Keratinocyte (primary cell): ENCODE measurements at regions not wholly inside any gene's neighbourhood (a gene's known extent, or its start where the extent isn't known, plus 50 kb on each side); places are given as distances from the start of the nearest gene placed in this dataset.

ENCODE experiments used
- DNase-seq: peaks from one replicate; pipeline ENCODE4 v3.0.0-alpha.2; 2011; ENCODE audit warnings: low read depth, missing footprints, low spot score
- FAIRE-seq: peaks from 2 replicates; lab custom pipeline; 2011; peaks lifted over from hg19 to GRCh38; lab: Jason Lieb, UNC
- H2AFZ ChIP-seq: 2 replicates; pipeline ENCODE4 v1.6.0; 2012; ENCODE audit warnings: low read length, control low read depth, inconsistent platforms; ENCODE audit not compliant: control insufficient read depth
- H3K27ac ChIP-seq: 2 replicates; pipeline ENCODE4 v1.5.1; 2011; ENCODE audit warnings: low read length; ENCODE audit not compliant: control insufficient read depth, insufficient read depth
- H3K27me3 ChIP-seq: 3 replicates; pipeline ENCODE4 v1.6.0; 2011; ENCODE audit warnings: low read length; ENCODE audit not compliant: control insufficient read depth, insufficient read depth; ENCODE audit errors: extremely low read depth
- H3K36me3 ChIP-seq, 2 experiments: 2 replicates in 1 of 2; 3 replicates in 1 of 2; pipeline ENCODE4 v1.5.1; 2011; ENCODE audit warnings: low read length in 2 of 2, mild to moderate bottlenecking in 1 of 2; ENCODE audit not compliant: control insufficient read depth in 2 of 2, insufficient read depth in 2 of 2; ENCODE audit errors: extremely low read depth in 1 of 2
- H3K4me1 ChIP-seq: 3 replicates; pipeline ENCODE4 v1.5.1; 2011; ENCODE audit warnings: low read length; ENCODE audit not compliant: control insufficient read depth, insufficient read depth; ENCODE audit errors: extremely low read depth
- H3K4me2 ChIP-seq: 3 replicates; pipeline ENCODE4 v1.6.0; 2011; ENCODE audit warnings: low read depth, low read length; ENCODE audit not compliant: control insufficient read depth, insufficient read depth; ENCODE audit errors: extremely low read depth
- H3K4me3 ChIP-seq, 3 experiments: fragments of 200-600 bp in 1 of 3; sonication (generic) in 1 of 3; 2 replicates in 2 of 3; 3 replicates in 1 of 3; pipeline ENCODE4 v1.5.1; 2011 to 2016; ENCODE audit warnings: low read length in 3 of 3, mild to moderate bottlenecking in 3 of 3, control low read depth in 2 of 3, inconsistent platforms in 1 of 3, low read depth in 1 of 3, mixed read lengths in 1 of 3, mixed run types in 1 of 3, moderate library complexity in 1 of 3; ENCODE audit not compliant: control insufficient read depth in 2 of 3, insufficient read depth in 2 of 3; ENCODE audit errors: extremely low read depth in 1 of 3
- H3K79me2 ChIP-seq: 2 replicates; pipeline ENCODE4 v1.6.0; 2012; ENCODE audit warnings: low read length; ENCODE audit not compliant: control insufficient read depth, insufficient read depth
- H3K9ac ChIP-seq: 3 replicates; pipeline ENCODE4 v1.6.0; 2011; ENCODE audit warnings: low read length; ENCODE audit not compliant: control insufficient read depth, insufficient read depth; ENCODE audit errors: extremely low read depth
- H3K9me1 ChIP-seq: 3 replicates; pipeline ENCODE4 v1.6.0; 2011; ENCODE audit warnings: low read length; ENCODE audit not compliant: control insufficient read depth, insufficient read depth; ENCODE audit errors: extremely low read depth
- H3K9me3 ChIP-seq: 2 replicates; pipeline ENCODE4 v1.5.1; 2012; ENCODE audit warnings: low read depth, low read length; ENCODE audit not compliant: control insufficient read depth
- H4K20me1 ChIP-seq: 3 replicates; pipeline ENCODE4 v1.6.0; 2011; ENCODE audit warnings: low read length; ENCODE audit not compliant: control insufficient read depth, insufficient read depth; ENCODE audit errors: extremely low read depth
- CTCF ChIP-seq, 3 experiments: IDR thresholded peaks in 1 of 3; conservative IDR thresholded peaks in 1 of 3; optimal IDR thresholded peaks in 1 of 3; 2 replicates in 2 of 3; 3 replicates in 1 of 3; pipeline versions ENCODE3 to v1.5.1; 2011; ENCODE audit warnings: low read length in 3 of 3, mild to moderate bottlenecking in 3 of 3, moderate library complexity in 2 of 3, control low read depth in 1 of 3, inconsistent platforms in 1 of 3; ENCODE audit not compliant: insufficient read depth in 2 of 3; ENCODE audit errors: extremely low read depth in 1 of 3
- EZH2 ChIP-seq: IDR thresholded peaks from one replicate; pipeline ENCODE4 v1.6.1; 2012; ENCODE audit warnings: inconsistent platforms, mild to moderate bottlenecking, low read length, moderate library complexity
- dilution Hi-C: fragments of 300-500 bp; cut with MboI; formaldehyde crosslinking; loops from one replicate; pipeline ENCODE4 v1.7.0; 2020; ENCODE audit warnings: low sequenced_read_pairs; ENCODE audit not compliant: extremely low pct_ligation_motif_present

GRCh38 chr1:221867003-221867402 lies 125.1 kb upstream of the DUSP10 start:
- no peak for TF ChIP-seq EZH2
- TF ChIP-seq CTCF (optimal IDR thresholded peaks at IDR 0.05 in 1 of 3, IDR thresholded peaks at IDR 0.05 in 1 of 3, conservative IDR thresholded peaks at IDR 0.05 in 1 of 3; ENCODE audit: extremely low read depth in 1 of 3, insufficient read depth in 2 of 3, low read length in 3 of 3), result no peak
- Histone ChIP-seq H4K20me1 (no peaks in the 10 kb centered on the region), H3K4me3 (no peak overlapping the region), H3K27ac (no peak overlapping the region), H3K4me1 (peaks cover 21% of the 10 kb centered on the region), H3K9ac (no peak overlapping the region), H3K79me2 (no peaks in the 10 kb centered on the region), H3K4me2 (no peak overlapping the region), H3K9me3 (no peaks in the 10 kb centered on the region), H3K9me1 (no peaks in the 10 kb centered on the region), H3K27me3 (no peaks in the 10 kb centered on the region), H2AFZ (no peak overlapping the region), H3K36me3 (no peaks in the 10 kb centered on the region)
- FAIRE-seq (no peak), DNase-seq (no peak)
- dilution Hi-C loops, result no loop called here

- Histone ChIP-seq H2AFZ (no peak overlapping the region), H3K4me3 (no peak overlapping the region), H3K4me1 (peaks cover 21% of the 10 kb centered on the region), H3K27ac (no peak overlapping the region), H3K4me2 (no peak overlapping the region), H4K20me1 (no peaks in the 10 kb centered on the region), H3K9ac (no peak overlapping the region), H3K36me3 (no peaks in the 10 kb centered on the region), H3K27me3 (no peaks in the 10 kb centered on the region), H3K9me3 (no peaks in the 10 kb centered on the region), H3K79me2 (no peaks in the 10 kb centered on the region), H3K9me1 (no peaks in the 10 kb centered on the region)
- no peak for DNase-seq
- FAIRE-seq, result no peak
- dilution Hi-C loops, result no loop called here
- TF ChIP-seq CTCF (optimal IDR thresholded peaks at IDR 0.05 in 1 of 3, IDR thresholded peaks at IDR 0.05 in 1 of 3, conservative IDR thresholded peaks at IDR 0.05 in 1 of 3; ENCODE audit: extremely low read depth in 1 of 3, insufficient read depth in 2 of 3, low read length in 3 of 3) (no peak), EZH2 (no peak)
Observed at GRCh38 chr1:221865808-221866207, 123.9 kb upstream of the DUSP10 start.
